ENCODE measurements at regions not wholly inside any gene's neighbourhood (a gene's known extent, or its start where the extent isn't known, plus 50 kb on each side); places are given as distances from the start of the nearest gene placed in this dataset.

DNA sequence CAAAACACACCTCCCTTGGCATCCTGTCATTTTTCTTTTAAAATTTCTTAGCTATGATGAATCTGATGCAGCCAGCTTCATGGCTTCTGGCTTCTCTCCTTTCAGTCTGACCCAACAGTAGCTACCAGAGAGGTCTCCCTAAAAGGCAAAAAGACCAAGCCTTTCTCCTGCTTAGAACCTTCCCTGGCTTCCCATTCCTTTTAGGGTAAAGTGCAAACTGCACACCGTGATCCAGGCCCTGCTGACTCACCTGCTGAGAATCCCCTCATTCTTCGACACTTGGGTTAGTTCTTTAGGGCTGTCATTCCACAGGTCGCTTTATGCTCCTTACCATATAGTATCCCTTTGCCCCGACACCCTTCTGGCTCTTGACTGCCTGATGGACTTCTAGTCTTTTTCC lies 362.4 kb downstream of the MIAT start:
- no peak for DNase-seq

DNA sequence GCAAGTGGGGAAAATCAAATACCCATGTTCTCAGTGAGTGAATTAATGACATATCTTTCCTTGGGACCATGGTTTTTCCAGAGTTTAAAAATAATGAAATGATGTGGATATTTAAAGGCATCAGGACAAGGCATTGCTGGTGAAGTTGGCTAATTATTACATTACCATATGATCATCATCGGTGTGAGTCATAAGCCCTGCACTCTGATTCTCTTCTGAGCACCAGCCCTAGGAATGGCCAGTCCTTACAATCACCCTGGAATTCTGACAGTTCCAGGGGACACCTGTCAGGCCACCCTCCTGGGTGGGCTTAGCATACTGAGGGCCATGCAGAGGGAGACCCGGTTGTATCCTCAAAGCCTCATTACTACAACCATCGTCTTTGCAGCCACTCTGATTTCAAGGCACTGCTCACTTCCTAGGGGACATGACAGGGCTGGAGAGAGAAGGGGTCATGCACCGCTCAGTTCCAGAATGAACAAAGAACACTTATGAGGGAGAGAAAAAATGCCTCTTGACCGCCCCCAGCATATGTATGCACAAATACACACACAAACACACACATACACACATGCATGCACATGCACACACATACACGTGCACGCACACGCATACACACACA lies 365.0 kb downstream of the MIAT start:
- DNase-seq = no peak

DNA sequence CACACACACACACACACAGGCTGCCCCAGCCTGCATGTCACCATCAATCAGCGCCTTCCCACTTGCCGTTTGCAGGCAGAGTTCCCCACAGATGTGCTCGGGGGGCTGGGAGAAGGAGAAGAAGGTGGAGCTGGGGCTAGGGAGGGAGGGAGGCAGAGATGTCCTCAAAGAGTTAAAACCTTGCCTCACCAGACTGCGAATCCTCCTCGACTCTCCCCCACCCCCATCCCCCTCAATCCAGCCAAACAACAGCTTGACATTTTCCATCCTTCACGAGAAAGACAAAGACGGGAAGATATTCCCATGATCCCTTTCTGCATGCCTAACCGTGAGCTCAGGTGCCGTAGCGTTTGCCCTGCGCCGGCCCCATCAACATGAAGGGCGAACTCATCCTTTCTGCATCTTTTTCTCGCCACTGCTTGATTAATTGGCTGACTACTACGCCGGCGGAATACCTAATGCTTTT lies 365.5 kb downstream of the MIAT start:
- DNase-seq = no peak

DNA sequence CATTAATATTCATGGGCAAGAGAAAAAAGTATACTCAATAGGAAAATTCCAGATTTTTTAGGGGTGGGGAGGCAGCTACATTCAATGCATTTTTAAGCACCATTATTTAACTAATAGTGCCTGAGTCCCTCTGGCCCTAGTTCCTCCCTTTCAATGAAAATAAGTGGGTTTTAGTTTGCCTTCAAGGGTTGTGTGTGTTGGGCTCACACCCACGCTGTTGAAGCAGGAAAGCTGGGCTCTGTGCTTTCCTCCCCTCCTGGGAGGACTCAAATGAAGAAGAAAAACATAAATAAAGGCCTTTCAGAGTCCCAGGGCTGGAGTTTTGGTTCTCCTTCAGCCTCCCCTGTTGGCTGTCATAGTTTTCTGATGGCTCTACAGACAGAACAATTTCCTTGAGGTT lies 366.2 kb downstream of the MIAT start:
- no peak for DNase-seq

DNA sequence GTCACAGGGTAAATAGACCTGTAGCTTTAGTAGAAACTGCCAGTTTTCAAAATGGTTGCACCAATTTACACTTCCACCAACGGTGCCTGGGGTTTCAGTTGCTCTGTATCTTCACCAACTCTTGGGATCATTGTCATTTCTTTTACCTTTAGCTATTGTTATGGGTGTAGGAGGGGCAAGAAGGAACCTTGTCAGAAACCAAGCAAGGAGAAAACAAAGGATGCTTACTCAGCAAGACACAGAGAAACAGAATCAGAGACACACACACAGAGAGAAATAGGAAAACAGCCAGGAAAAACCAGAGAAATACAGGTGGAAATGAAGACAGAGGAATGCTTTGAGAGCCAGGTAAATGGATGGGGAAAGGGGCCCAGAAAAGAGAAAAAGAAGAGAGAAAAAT lies 367.6 kb downstream of the MIAT start:
- no peak for DNase-seq

DNA sequence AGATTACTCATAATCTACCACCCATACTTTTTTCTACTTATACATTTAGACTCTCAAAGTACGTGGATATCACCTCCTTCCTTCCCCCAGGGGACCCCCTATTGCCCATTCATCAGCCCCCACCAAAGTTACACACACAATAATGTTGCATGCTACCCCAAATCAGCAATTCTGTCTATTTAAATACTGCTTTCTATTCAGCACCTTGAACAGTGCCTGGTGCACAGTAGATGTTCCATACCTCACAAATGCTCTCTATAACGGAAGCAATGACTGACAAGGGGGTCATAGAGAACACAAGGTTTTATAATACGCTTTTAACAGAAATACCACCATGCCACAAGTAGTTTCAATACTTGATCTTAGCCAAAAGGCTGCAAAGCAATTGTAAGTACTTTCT lies 370.7 kb downstream of the MIAT start:
- DNase-seq = no peak

DNA sequence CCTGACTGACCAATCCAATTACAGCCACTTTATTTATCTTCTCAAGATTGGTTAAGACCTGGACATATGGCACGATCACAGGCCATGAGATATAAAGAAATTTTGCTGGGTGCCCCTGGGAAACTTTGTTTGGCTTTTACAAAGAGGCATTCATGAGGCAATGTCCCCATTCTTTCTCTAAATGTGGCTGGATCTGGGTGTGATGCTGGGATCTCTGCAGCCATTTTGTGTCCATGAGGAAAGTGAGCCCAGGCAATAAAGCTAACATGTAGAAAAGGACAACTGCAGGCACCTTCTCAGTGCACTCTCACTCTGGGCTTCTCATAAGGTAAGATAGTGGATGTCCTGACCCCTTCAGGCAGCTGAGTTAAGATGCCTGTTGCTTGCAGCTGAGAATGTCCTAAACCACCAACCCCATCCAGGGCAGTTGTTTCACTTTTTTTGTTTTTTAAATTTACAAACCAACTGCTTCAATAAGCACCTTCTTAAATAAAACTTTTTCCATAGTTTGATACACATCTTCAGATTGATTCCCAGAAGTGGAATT lies 372.3 kb downstream of the MIAT start:
- DNase-seq = no peak

DNA sequence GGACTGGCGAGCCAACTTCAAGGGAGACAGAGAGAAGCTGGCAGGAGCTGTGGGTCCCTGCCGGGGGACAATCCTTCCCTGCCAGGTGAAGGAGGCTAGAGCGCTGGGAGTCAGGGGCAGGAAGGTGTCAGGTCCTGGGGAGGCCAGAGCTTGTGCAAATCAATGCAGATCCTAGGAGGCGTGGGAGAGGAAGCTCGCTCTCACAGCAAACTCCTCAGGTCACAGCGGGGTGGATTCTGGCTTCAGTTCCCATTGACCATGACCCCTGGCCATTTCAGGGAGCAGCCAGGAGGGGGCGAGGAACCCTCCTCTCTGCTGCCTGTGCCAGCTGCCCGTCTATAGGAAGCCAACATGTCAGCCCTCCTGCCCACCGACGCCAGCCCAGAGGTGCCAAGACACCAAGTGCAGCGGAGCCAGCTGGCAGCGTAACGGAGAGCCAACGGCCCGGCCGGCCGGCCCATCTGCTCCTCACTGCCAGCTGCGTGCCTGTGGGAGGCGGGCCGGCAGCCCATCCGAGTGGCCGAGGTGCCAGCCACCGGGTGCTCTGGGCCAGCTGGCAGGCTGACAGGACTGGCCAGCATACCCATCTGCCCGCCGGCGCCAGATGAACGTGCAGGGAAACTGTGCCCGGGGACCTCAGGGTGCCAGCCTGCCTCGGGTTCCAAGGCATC lies 374.8 kb downstream of the MIAT start:
- peak; percentile 16 to 41 (median 25) for DNase-seq

DNA sequence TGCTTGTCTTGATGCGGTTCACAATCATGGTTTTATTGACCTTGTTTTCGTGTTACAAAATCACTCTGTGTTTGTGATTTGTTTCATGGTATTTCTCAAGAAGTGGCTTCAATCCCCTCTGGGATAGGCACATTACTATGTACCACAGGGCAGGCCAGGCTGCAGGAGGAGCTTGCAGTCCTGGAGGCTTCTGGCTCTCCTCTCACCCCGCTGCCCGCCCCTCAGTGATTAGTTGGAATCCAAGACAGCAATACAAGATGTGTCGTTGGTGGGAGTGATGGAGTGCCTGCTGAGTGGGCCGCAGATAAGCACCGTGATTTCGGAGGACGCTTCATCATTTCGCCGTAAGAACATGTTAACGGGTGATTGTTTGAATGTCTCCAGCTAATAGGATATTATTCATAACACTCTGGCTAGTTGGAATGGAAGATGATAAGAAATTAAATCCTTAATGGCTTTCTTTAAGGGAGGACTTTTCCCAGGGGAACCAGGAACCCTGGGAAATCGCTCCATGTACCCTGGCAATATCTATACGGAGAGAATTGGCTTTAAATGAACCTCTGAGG lies 384.4 kb downstream of the MIAT start:
- no peak for DNase-seq

DNA sequence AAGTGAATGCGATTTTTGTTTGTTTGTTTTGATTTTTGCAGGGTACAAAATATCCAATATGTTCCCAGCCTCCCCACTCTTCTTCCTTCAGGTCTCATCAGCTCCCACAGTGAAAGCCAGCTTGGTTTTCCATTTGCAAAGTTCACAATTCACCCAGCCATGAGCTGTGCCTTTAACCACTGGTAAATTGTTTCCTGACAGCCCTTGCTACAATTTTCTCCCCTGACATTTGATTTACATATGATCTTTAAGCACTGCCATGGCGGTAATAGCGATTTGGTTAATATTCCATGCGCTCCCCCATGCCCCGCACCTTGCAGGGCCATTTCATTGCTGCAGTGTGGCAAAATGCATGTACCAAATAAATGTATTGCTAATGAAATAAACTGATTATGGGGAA lies 385.9 kb downstream of the MIAT start:
- no peak for DNase-seq

DNA sequence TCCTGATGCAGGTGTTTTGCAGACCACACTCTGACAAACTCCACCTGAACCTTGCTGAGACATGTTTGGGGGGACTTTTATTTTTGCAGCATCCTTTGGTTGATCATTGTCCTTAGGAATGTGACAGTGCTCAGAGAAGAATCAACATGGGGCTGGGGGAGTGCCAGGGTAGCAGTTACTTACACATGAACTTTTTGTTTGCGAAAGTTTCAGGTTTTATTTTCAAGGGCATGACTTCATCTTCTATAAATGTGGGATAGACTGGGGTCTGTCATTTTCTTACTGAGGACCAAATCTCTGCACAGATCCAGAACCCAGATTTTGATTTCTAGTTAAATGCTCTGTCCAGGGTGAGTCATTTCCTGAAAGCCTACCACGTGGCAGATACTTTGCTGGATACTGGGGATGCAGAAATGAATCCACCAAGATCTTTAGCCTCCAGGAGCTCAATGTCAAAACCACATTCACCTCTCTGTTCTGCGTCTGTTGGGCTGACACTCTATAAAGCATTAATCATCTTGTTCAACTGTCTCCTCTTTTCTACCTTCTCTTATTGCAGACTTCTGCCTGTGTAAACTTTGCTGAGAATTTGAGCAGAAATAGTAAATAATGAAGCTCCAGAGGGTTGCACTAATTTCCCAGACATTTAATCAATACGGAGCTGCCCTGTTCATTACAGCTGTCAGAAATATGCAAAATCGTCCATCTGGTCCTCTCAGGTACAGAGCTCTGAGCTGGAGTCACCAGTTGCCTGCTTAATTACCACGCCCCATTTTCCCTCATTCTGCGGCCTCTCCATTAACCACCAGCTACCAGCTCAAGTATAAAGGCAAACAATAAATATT lies 387.9 kb downstream of the MIAT start:
- peak in 2 of 3 donors; percentile 19 to 29 for DNase-seq

DNA sequence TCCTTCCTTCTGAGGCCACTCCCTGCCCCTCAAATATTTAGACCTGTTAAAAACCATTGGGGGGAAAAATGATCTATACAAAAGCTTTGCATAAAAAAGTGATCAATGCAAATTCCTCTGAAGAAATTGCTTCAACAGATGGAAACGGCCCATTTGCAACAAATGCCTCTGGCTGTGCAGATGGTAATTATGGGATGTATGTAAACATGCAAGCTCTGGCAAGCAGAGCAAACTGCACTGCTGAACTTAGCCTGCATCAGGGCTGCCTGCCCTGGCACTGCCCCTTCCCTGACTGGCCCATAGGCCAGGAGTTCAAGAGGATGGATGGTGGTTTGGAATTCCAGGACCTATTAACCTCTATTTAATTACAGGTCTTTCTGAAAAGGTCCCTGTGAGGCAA lies 388.7 kb downstream of the MIAT start:
- DNase-seq = no peak

DNA sequence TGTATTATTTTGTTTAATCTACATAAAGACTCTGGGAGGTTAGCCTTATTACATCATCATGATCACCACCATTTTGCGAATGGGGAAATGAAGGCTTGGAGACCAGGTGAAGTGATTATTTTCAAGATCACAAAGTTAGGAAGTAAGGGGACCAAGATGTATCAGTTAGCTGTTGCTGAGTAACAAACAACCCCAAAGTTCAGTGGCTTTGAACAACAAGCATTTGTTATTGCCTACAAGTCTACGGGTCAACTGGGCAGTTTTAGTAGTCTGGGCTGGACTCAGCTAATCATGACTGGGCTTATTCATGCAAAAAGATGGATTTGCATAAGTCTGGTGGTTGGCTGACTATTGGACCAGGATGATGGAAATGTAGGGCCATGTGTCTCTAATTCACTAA lies 389.2 kb downstream of the MIAT start:
- no peak for DNase-seq

DNA sequence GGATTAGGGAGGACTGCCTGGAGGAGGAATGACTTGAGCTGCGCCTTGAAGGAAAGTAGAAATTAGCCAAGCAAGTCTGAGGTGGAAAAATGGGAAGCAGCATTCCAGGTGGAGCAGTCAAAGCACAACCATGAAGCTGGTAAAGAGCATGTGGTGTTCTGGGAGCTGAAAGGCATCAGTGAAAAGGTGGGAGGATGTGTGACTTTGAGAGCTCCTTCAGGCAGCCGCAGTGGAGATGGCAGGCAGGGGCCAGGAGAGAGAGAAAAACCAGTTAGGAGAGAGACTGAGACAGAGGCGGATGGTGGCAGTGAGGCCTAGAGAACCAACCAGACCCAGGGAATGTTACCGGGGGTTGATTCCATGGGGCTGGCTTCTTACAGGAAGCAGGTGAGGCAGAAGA lies 393.4 kb downstream of the MIAT start:
- DNase-seq = no peak

DNA sequence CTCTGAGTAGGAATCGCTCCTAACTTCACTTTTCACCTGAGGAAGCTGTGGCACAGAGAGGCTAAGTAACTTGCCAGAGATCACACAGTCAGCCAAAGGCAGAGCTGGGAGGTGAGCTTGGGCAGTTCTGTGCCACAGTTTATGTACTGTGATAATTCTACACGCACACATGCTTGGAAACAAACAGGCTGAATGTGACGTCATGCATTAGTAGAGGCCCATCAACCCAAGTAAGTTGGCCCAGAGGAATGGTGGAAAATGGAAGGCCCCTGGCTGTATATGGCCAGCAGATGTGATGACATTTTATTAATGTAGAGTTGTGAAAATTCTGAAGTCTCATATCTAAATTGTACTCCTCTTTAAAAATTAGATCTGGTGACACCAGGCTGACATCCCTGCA lies 394.0 kb downstream of the MIAT start:
- DNase-seq = no peak

DNA sequence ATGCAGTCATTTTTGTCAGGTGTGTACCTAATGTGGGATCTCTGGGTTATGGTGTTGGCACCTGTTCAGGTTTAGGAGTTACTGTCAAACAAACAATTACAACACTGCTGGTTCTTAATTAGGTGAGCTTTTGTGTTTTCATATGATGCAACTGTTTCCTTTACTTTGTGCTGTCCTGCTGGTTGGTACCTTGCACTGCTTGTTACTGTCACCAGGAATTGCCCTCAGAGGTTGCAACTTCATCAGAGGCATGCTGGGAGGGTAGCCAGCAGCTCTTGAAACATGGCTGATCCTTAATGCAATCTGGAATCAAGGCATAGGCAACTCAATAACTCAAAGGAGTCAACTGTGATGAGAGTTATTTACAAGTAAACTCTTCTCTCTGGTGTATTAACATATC lies 400.3 kb downstream of the MIAT start:
- DNase-seq = no peak

DNA sequence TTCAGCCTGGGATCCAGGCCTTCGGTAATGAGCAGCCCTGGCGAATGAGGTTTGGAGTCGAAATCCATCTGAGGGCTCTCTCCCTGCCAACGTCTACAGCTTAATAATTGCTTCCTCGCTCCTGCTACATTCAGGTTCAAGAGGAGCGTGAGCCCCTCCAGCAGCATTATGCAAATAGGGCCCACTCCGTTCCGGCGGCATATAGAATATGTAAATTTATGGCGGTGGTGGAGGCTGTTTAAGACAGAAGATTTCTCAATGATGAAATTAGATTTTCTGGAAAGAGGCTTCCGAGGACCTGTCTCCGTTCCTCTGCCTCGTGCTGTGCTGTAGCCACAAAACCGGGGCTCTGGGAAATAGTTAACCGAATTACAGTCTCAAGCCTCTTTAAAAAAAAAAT lies 402.8 kb downstream of the MIAT start:
- no peak for DNase-seq

DNA sequence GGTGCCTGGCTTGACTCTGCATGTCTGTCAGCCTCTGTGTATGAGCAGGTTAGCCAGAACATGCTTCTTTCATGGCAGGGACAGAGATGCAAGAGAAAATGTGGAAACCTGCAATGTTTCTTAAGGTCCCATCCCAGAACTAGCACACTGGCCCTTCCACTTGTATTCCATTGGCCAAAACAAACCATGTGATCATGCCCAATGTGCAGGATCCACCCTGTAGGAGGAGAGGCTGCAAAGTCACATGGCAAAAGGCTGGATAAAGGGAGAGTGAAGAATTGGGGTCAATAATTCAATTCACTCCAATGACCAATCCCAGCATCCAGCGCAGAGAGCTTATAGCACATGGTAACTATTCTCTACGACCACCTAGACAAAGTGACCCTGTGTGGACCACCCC lies 405.5 kb downstream of the MIAT start:
- DNase-seq = no peak

DNA sequence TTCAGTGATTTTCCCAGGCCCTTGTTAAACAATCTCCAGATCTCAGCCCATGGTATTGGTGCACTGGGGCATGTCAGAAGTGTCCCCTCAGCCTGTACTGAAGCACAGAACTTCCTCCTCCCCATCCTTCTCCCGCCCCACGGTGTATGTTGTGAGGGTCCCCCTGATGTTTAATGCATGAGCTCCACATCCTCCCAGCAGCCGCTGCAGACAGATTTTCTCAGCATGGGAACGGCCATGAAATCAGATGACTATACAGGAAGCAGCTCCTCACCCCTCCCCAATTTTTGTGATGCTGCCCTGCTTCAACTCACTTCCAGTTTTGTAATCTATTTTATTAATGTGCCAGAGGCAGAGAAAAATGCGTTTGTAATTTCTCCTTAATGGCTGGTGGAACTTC lies 406.0 kb downstream of the MIAT start:
- peak in 2 of 3 donors; percentile 13 to 24 for DNase-seq

DNA sequence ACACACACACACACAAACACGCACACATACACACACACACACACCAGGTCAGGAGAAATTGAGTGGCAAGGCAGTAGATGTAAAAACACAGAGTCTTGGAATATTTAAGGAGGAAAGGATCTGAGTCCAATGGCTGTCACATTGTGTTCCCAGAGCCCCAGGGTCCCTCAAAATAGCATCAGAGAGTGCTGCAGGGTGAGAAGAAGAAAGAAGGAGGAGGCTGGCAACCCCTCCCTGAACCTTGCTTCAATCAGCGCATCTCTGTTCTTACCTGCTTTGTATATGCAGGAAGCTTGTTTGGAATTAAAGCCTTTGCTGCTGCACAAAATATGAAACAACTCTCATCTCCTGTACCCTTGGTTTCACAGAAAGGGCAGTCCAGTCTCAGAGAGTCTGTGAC lies 406.5 kb downstream of the MIAT start:
- no peak for DNase-seq

DNA sequence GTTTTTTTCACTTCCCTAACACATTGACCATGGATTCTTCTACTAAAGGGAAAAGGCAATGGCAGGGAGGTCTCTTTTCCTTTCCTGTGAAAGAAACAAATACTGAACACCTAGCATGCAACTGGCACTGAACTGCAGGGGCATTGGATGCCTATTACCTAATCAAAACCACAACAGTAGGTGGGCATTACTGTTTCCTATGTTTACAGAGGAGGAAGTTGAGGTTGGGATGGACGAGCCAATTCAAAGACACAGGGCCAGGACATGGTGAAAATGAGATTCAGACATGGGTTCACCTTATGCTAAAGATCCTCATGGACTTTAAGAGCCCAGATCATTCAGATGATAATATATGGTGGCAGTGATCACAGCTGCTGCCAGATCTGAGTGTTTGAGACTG lies 407.0 kb downstream of the MIAT start:
- DNase-seq = peak in 2 of 3 donors; percentile 2 to 7

DNA sequence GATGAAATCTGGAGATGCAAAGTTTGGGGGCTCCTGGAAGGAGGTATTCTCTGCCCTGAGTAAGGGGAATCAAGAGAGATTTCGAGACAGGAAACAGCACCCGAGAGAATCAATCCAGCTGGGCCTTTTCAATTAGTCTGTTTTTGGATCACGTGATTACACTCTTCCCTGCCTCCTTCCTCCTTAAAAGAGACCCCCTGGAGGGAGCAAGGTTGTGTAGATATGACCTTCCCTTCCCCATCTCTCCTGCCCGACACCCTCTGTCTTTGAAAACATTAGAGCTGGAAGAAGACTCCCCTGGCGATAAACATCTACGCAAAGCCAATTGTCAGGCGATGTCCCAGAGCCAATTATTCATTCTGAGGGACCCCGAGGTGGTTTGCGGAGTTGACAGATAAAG lies 407.9 kb downstream of the MIAT start:
- no peak for DNase-seq

DNA sequence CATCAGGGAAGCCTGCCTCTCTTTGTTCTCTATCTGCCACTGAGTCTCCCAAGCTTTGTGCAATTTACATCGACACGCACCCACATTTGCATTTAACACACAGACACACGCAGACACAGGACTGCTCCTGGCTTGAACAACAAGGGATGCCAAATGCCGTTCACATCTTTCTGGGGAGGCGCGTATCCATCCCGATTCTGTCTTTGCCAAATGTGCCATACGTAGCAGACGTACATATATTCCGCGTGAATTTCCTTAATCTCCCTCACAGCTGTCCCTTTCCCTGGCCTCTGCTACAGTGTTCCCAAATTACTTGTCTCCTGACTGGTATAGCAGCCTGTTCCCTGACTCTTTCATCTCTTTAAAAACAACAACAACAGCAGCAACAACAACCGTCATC lies 409.5 kb downstream of the MIAT start:
- DNase-seq = no peak

All from suppressor macrophage treated with lipopolysaccharide for 1 hour (primary cell).